Neural progenitor cell (in vitro differentiated cells): ENCODE measurements at regions not wholly inside any gene's neighbourhood (a gene's known extent, or its start where the extent isn't known, plus 50 kb on each side); places are given as distances from the start of the nearest gene placed in this dataset.

Experiments
- DNase-seq: peaks from one replicate; pipeline ENCODE4 v3.0.0-alpha.2; 2016; ENCODE audit warnings: low spot score
- H2AFZ ChIP-seq: fragments of 200-600 bp; sonication (generic); replicated peaks from 2 replicates; pipeline ENCODE4 v1.6.1; 2016; ENCODE audit warnings: antibody characterized with exemption
- H3F3A ChIP-seq: fragments of 200-600 bp; sonication (generic); 2 replicates; pipeline ENCODE4 v1.6.1; 2016; ENCODE audit warnings: antibody characterized with exemption, low read depth
- H3K27ac ChIP-seq: fragments of 200-600 bp; sonication (generic); 2 replicates; pipeline ENCODE4 v1.5.1; 2016; ENCODE audit warnings: mild to moderate bottlenecking
- H3K27me3 ChIP-seq: fragments of 200-600 bp; sonication (generic); 2 replicates; pipeline ENCODE4 v1.6.1; 2016; ENCODE audit warnings: mild to moderate bottlenecking, moderate library complexity
- H3K36me3 ChIP-seq: fragments of 200-600 bp; sonication (generic); 2 replicates; pipeline ENCODE4 v1.5.1; 2016
- H3K4me1 ChIP-seq: fragments of 200-600 bp; sonication (generic); 2 replicates; pipeline ENCODE4 v1.6.1; 2016; ENCODE audit warnings: mixed run types
- H3K4me2 ChIP-seq: fragments of 200-600 bp; sonication (generic); 2 replicates; pipeline ENCODE4 v1.6.1; 2016
- H3K4me3 ChIP-seq: fragments of 200-600 bp; sonication (generic); 2 replicates; pipeline ENCODE4 v1.5.1; 2016
- H3K79me2 ChIP-seq: fragments of 200-600 bp; sonication (generic); 2 replicates; pipeline ENCODE4 v1.6.1; 2016; ENCODE audit warnings: low read depth
- H3K9ac ChIP-seq: fragments of 200-600 bp; sonication (generic); 2 replicates; pipeline ENCODE4 v1.6.1; 2016
- H3K9me3 ChIP-seq: fragments of 200-600 bp; sonication (generic); 2 replicates; pipeline ENCODE4 v1.5.1; 2016; ENCODE audit warnings: low read depth
- H4K20me1 ChIP-seq: fragments of 200-600 bp; sonication (generic); 2 replicates; pipeline ENCODE4 v1.6.1; 2016; ENCODE audit warnings: low read depth
- H3K27ac Mint-ChIP-seq: 3 replicates; pipeline ENCODE4 v1.8.0; 2021; ENCODE audit warnings: mixed read lengths
- H3K27me3 Mint-ChIP-seq: 2 replicates; pipeline ENCODE4 v1.8.0; 2022; ENCODE audit warnings: low read depth, mild to moderate bottlenecking, inconsistent platforms, moderate library complexity, mixed read lengths; ENCODE audit not compliant: insufficient read depth
- H3K36me3 Mint-ChIP-seq: 3 replicates; pipeline ENCODE4 v1.8.0; 2021; ENCODE audit warnings: mixed read lengths
- H3K4me1 Mint-ChIP-seq: 3 replicates; pipeline ENCODE4 v1.8.0; 2021; ENCODE audit warnings: mixed read lengths
- H3K4me3 Mint-ChIP-seq: 3 replicates; pipeline ENCODE4 v1.8.0; 2021; ENCODE audit warnings: mild to moderate bottlenecking, moderate library complexity, mixed read lengths
- H3K9me3 Mint-ChIP-seq: 3 replicates; pipeline ENCODE4 v1.8.0; 2020; ENCODE audit warnings: mixed read lengths
- EZH2 ChIP-seq: fragments of 200-600 bp; sonication (generic); IDR thresholded peaks from 2 replicates; pipeline ENCODE4 v1.6.1; 2017; ENCODE audit warnings: antibody characterized with exemption, mild to moderate bottlenecking, moderate library complexity
- EZH2phosphoT487 ChIP-seq: fragments of 200-600 bp; sonication (generic); IDR thresholded peaks from 2 replicates; pipeline ENCODE4 v1.6.1; 2017; ENCODE audit warnings: antibody characterized with exemption
- TF ChIP-seq, protein P1 (sequence below): fragments of 200-600 bp; sonication (generic); IDR thresholded peaks from 2 replicates; pipeline ENCODE4 v1.5.1; 2017; ENCODE audit warnings: antibody characterized with exemption, mild to moderate bottlenecking

- DNase-seq, result peak; percentile 55
- peaks cover 15% of the 10 kb centered on the region for H3K4me1 Mint-ChIP-seq
- no peaks in the 10 kb centered on the region for H3K36me3 ChIP-seq
- no peak overlapping the region for H3K27ac Mint-ChIP-seq
- H3K9ac ChIP-seq, result no peak overlapping the region
- no peaks in the 10 kb centered on the region for H3K79me2 ChIP-seq
- H3K4me3 ChIP-seq, result no peak overlapping the region
- no peaks in the 10 kb centered on the region for H3K36me3 Mint-ChIP-seq
- H2AFZ ChIP-seq, result no peak overlapping the region
- peaks cover 21% of the 10 kb centered on the region for H3K4me1 ChIP-seq
- peak overlapping the region; percentile 45 for H3K4me2 ChIP-seq
- no peak overlapping the region for H3K27ac ChIP-seq
- H3K9me3 Mint-ChIP-seq, result peaks cover 24% of the 10 kb centered on the region
- H3F3A ChIP-seq, result peaks cover 4% of the 10 kb centered on the region
- H4K20me1 ChIP-seq, result no peaks in the 10 kb centered on the region
- H3K27me3 Mint-ChIP-seq, result peaks cover 2% of the 10 kb centered on the region
- no peaks in the 10 kb centered on the region for H3K27me3 ChIP-seq
- H3K4me3 Mint-ChIP-seq, result no peak overlapping the region
- H3K9me3 ChIP-seq, result no peaks in the 10 kb centered on the region
- no peak for TF ChIP-seq EZH2
- TF ChIP-seq, protein P1, sequence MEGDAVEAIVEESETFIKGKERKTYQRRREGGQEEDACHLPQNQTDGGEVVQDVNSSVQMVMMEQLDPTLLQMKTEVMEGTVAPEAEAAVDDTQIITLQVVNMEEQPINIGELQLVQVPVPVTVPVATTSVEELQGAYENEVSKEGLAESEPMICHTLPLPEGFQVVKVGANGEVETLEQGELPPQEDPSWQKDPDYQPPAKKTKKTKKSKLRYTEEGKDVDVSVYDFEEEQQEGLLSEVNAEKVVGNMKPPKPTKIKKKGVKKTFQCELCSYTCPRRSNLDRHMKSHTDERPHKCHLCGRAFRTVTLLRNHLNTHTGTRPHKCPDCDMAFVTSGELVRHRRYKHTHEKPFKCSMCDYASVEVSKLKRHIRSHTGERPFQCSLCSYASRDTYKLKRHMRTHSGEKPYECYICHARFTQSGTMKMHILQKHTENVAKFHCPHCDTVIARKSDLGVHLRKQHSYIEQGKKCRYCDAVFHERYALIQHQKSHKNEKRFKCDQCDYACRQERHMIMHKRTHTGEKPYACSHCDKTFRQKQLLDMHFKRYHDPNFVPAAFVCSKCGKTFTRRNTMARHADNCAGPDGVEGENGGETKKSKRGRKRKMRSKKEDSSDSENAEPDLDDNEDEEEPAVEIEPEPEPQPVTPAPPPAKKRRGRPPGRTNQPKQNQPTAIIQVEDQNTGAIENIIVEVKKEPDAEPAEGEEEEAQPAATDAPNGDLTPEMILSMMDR, result no peak
- no peak for TF ChIP-seq EZH2phosphoT487
These were observed 75.0 kb upstream of the FAM9C start for GRCh38 chrX:13119386-13119785.

DNA sequence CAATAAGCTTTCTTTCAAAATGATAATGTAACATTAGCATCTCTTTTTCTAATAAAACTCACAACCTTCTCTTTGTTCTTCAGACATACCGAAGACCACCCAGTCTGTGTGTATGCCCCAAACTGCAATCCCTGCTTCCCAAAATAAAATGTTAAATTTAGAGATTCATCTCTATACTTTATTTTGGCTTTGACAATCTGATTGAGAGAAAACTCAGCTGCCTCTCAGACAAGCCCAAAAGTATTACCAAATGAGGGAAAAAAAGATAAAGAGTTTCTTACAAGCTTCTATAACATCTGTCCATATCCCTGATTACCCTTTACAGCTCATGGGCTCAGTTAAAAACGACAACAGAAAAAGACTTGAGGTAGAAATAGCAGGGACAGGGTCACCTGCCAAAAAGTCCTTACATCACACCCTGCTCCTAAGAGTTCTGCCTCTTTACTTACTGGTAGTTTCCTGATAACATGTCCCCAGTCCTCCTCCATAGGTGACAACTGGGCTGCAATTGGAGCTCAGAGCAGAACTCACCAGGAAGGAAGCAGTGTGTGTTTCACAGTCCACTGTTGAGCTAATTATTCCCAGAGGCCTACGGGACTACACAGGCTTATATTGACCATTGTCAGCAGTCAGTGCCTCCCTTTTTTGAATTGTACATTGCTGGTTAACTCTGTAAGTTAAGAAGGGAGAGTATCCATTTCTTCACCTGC is 70.9 kb upstream of the FAM9C start:
- Histone ChIP-seq H3K27ac (no peak overlapping the region), H4K20me1 (no peaks in the 10 kb centered on the region), H3K4me2 (no peak overlapping the region), H3K4me1 (peaks cover 8% of the 10 kb centered on the region), H3K9ac (no peak overlapping the region), H2AFZ (no peak overlapping the region), H3K4me3 (no peak overlapping the region), H3K9me3 (no peaks in the 10 kb centered on the region), H3K36me3 (no peaks in the 10 kb centered on the region), H3K79me2 (no peaks in the 10 kb centered on the region), H3K27me3 (no peaks in the 10 kb centered on the region), H3F3A (peaks cover 4% of the 10 kb centered on the region)
- peaks cover 5% of the 10 kb centered on the region for H3K4me1 Mint-ChIP-seq
- TF ChIP-seq, protein P1, result no peak
- no peak for TF ChIP-seq EZH2
- no peak for TF ChIP-seq EZH2phosphoT487
- H3K36me3 Mint-ChIP-seq, result no peaks in the 10 kb centered on the region
- no peaks in the 10 kb centered on the region for H3K27me3 Mint-ChIP-seq
- no peak for DNase-seq
- H3K27ac Mint-ChIP-seq, result no peak overlapping the region
- H3K9me3 Mint-ChIP-seq, result peaks cover 19% of the 10 kb centered on the region
- H3K4me3 Mint-ChIP-seq, result no peak overlapping the region

- Mint-ChIP-seq H3K36me3 (no peaks in the 10 kb centered on the region), H3K4me1 (peaks cover 2% of the 10 kb centered on the region), H3K9me3 (peaks cover 12% of the 10 kb centered on the region), H3K4me3 (no peak overlapping the region), H3K27me3 (no peaks in the 10 kb centered on the region), H3K27ac (no peak overlapping the region)
- no peak overlapping the region for H3K27ac ChIP-seq
- no peak overlapping the region for H3K4me2 ChIP-seq
- no peaks in the 10 kb centered on the region for H3K4me1 ChIP-seq
- H3K27me3 ChIP-seq, result no peaks in the 10 kb centered on the region
- no peak overlapping the region for H3K9ac ChIP-seq
- H3F3A ChIP-seq, result no peaks in the 10 kb centered on the region
- no peaks in the 10 kb centered on the region for H3K9me3 ChIP-seq
- H3K4me3 ChIP-seq, result no peak overlapping the region
- DNase-seq, result no peak
- TF ChIP-seq, protein P1, result no peak
- TF ChIP-seq EZH2 (no peak), EZH2phosphoT487 (no peak)
- H2AFZ ChIP-seq, result no peak overlapping the region
- no peaks in the 10 kb centered on the region for H3K36me3 ChIP-seq
- no peaks in the 10 kb centered on the region for H4K20me1 ChIP-seq
- no peaks in the 10 kb centered on the region for H3K79me2 ChIP-seq
These were observed 68.1 kb upstream of the FAM9C start for GRCh38 chrX:13112499-13112898.
